NOMO-1 (cell line): ENCODE measurements at regions not wholly inside any gene's neighbourhood (a gene's known extent, or its start where the extent isn't known, plus 50 kb on each side); places are given as distances from the start of the nearest gene placed in this dataset.

Experiments used
- DNase-seq, 2 experiments: peaks; one replicate each; lab custom pipeline; 2025; ENCODE audit not compliant: unreplicated experiment in 2 of 2; lab: John Stamatoyannopoulos, UW

DNA sequence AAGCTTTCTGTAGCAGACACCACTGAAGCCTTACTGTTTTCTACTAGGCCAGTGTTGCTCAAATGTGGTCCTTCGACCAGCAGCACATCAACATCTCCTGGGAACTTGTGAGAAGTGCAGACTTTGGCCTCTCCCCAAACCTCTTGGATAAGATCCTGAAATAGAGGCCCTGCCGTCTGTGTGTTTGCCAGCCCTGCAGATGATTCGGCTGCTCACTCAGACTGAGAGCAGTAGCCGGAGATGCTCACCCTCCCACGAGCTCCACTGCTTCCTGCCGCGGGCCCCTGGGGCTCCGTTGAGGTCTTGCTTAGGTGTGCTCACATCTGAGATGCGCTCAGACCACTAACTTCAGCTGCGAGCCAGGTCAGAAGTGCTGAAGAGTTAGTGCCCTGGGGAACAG is 129.5 kb upstream of the SSTR4 start:
- no peak for DNase-seq

DNA sequence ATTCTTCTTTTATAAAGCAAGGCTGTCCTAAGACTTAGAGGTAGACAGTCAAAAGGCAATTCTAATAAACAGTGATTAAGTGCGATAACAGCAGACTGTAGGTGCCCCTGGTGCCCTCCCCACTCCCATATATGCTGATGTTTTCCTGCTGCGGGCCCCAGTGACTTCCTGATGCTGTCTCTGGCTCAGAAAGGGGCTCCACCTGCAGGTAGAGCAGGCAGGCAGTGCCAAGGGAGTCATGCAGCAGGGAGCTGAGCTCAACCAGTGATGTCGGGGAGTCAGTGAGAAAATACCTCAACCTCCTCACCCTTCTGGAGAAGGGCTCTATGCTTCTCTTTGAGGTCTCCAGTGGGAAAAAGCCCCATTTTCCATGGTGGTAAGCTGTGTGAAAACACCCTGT is 126.7 kb upstream of the SSTR4 start:
- no peak for DNase-seq

DNA sequence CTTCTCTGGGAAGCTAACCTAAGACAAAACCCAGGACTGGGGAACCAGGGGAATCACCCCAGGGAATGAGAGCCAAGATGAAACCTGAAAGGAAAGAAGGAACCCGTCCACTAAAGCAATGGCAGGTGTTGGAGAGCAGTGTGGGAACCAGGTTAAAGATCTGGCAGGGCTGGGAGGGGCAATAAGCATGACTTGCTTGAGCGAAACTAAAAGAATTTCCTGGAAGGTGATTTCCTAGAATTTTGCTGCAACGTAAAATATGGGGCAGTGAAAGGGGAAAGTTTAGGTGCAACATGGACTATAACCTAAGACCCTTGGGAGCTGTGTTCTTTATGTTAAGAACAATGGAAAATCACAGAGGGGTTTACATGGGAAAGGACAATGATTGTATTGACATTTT is 126.2 kb upstream of the SSTR4 start:
- DNase-seq = no peak

DNA sequence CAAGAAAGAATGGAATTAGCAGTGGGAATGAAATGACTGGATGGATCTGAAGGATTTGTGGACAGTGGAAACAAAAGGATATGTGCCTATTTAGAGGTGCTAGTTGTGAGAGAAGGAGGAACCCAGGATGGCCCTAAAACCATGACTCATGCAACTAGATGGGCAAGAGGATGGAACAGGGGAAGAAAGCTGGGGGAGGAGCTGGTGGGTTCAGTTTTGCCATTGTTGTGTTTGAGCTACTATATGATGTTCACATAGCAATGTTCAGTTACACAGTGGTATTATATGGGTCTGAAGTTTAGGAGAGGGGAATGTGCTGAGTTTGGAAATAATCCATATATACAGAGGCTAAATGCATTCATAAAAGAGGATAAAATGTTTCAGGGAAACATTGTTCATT is 125.7 kb upstream of the SSTR4 start:
- no peak for DNase-seq

DNA sequence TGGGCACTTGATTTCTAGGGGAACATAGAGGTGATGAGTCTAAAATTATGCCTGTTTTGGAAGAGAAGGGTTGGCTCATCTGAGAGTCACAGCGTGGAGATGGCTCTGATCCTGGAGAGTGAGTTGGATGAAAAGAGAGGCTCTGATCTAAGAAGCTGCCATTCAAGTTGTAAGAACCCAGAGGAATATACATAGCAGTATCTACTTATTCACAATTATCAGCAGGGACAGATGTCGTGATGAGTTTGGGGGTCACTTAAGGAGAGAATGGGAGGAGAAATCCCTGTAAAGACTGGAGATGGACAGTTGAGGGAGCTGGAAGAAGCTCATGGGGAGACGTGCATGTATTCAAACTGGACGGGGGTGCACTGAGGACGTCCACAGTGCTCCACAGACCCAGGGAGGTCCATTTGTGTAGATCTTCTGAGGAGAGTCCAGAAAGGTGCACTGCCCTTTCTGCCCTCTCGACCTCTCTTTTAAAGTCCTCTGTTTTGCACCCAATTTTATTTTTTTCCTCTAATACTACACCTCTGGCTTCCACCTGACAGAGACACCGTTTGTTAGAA is 124.7 kb upstream of the SSTR4 start:
- DNase-seq = no peak

DNA sequence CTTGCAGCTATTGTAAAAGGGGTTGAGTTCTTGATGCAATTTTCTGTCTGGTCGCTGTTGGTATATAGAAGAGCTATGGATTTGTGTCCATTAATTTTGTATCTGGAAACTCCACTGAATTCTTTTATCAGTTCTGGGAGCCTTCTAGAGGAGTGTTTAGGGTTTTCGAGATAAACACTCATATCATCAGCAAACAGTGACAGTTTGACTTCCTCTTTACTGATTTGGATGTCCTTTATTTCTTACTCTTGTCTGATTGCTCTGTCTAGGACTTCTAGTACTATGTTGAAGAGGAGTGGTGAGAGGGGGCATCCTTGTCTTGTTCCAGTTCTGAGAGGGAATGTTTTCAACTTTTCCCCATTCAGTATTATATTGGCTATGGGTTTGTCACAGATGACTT is 120.8 kb upstream of the SSTR4 start:
- DNase-seq = no peak

DNA sequence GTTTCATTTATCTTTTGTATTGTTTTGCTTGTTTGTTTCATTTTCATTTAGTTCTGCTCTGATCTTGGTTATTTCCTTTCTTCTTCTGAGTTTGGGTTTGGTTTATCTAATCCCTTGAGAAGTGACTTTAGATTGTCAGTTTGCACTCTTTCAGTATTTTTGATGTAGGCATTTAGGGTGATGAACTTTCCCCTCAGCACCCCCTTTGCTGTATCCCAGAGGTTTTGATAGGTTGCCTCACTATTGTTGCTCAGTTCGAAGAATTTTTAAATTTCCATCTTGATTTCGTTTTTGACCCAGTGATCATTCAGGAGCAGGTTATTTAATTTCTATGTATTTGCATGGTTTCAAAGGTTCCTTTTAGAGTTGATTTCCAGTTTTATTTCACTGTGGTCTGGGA is 119.6 kb upstream of the SSTR4 start:
- DNase-seq = no peak

DNA sequence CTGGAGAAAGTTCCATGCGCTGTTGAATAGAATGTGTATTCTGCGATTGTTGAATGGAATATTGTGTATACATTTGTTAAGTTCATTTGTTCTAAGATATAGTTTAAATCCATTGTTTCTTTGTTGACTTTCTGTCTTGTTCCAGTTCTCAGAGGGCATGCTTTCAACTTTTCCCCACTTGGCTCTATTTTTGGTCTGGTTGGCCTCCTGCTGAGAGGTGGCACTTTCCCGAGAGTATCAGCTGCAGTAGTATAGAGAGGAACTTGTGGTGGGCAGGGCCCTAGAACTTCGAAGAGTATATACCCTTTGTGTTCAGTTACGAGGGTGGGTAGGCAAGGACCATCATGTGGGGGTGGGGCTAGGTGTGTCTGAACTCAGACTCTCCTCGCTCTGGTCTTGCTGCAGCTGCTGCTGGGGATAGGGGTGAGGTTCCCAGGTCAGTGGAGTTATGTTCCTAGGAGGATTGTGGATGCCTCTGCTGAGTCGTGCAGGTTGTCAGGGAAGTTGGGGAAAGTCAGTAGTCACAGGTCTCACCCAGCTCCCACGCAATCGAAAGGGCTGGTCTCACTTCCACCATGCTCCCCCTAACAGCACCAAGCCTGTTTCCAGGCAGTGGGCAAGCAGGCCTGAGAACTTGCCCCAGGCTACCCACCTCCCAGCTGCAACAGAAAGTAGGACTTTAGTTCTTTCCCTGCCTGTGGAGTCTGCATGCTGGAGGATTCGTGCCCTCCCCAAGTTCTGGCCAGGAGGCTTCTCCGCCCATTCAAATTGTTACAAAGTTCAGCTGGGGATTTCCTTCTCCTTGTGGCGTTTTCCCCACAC is 118.9 kb upstream of the SSTR4 start:
- no peak for DNase-seq

DNA sequence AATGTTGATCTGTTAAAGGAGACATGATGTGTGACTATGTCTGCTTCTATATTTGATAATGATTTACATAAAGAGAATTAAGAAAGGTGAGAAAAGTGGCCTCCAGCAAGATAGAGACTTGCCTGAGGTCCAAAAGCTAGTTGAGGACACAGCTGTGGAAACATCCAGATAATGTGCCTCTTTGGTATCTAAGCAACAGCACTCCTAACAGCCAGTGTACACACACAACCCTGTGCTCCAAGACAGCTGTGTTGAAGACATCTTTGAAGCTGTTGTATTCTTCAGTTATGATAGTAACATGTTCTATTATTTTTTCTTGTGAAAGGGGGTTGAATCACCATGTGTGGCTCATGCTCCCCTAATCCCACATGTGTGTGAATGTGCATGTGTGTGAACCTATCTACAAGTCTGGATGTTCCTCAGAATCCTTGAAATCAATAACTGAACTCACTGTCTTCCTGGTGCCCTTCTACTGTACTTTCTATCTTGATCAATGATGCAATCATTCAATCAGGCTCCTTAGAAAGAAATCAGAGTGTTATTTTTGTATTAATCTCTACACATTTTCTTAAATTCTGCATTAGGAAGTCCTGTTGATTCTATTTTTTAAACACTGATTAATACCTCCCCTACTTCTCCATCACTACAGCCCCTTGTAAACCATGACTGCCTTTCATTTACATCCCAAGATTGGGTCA is 116.7 kb upstream of the SSTR4 start:
- no peak for DNase-seq

DNA sequence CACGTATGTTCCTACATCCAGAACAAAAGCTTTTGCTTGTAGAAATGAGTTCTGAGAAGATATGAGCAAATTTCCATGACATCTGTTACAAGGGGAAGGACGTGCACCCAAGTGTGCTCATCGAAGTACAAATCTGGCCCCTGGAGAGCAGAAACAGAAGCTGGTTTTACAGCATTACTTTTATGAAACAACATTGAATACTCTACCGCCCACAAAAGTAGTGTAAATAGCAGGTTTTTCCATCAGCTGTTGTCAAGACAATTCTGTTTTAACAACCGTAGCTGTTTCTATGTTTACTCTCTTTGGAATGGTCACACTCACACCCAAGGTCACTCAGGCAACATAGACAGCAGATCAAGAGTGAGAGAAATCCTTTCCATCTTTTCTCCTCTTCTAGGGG is 114.2 kb upstream of the SSTR4 start:
- no peak for DNase-seq

DNA sequence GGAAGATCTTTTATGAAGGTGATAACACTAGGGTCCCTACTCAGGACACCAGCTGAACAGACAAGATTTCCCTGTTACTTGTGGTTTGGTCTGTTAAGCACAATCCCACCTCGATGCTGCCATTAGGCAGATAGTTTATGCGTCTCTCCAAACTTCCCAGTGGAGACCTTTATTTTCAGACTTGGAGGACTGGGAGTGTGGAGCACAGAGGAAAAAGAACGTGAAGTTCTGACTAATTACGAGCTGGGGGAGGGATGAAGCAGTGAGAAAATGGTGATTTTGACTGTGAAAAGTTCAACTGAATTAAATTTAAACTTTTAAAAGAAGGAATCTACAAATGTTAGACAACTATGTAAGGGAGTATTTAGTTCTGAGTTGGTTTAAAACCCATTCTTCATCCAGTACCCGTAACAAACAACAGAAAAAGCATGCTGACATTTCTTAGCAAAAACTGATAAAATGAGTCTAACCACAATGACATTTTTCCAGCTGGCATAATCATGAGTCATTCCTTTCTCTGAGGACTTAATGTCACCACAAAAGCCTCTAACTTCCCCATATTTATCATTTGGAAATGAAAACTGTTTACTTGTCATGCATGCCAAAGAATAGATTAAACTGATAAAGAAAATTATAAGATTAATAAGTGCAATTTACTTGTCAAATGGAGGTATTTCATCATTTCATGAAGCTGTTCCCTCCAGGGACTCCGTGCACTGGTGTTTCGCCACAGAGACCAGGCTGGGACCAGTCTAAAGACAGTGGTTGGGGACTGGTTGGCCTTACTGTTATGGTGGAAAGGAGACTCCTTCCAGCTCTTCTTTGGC is 113.3 kb upstream of the SSTR4 start:
- peak; percentile 52 to 87 for DNase-seq

DNA sequence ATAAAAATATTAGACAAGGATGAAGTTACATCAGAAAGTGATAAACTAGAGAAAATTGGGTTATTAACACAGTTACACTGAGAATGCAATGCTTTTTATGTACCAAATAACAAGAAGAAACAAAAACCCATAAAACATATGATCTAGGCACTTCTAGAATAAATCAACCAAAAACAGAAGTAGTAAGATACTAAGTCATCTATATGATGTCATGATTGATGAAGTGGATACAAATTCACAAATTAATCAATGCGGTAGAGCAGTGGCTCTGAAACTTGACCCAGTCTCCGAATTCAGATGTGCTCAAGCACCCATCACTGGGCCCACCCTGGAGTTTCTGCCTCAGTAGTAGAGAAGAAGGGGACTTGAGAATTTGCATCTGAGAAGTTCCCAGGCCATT is 112.1 kb upstream of the SSTR4 start:
- DNase-seq = no peak

DNA sequence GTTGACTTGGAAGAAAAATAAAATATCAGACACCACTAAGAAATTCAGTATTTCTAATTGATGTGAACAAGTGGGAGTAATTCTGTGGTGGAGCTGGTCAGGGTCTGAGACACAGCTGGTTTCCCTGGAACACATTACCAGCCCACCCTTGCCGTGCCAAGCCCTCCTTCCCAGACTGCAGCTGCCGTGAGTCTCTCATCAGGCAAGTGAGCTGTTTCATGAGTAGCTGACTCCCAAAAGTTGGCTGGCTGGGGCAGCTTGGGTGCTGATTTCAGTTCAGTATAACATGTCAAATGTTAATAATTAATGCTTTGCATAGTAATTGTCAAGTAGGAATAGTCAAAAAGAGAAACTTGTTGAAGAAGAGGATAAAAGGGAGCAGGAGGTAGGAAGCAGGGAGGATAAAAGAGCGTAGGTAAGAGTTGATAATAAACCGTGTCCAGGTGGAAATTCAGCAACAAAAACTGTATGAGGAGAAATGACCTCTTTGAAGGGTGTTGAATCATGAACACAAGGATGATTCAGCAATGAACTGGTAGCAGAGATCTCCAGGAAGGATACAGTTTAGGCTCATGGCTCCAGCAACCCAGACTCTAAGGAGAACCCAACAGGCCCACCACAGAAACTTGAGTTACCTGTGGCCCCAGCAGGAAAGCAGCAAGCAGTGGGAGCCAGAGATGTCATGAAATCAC is 110.9 kb upstream of the SSTR4 start:
- DNase-seq = no peak

DNA sequence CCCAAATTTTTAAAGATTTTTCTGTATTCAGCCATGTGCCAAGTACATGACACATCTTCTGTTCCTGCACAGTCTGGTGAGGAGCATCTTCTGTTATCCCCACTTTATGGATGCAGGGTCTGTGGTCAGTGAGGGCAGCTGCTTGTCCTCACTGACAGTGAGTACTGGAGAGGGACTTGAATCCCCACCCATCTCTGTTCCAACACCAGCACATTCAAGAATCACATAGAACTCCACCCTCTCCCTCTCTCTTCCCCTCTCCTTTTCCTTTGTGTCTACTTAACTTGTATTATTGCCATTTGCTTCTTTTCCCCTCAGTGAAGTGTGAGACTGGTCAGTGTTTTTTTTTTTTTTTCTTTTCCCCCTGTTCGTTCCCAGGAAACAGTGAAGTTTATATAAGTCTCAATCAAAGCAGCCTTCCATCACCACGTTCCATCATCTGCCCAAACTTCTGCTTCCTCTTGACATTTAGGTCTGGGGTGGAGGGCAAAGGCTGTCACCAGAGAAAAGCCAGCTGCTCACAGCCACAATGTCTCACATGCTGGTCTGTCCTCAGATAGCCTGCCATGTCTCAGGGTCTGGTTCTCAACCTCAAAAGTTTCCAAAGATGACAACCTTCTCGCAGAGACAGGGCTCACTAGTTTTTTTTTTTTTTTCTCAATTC is 110.0 kb upstream of the SSTR4 start:
- no peak for DNase-seq

DNA sequence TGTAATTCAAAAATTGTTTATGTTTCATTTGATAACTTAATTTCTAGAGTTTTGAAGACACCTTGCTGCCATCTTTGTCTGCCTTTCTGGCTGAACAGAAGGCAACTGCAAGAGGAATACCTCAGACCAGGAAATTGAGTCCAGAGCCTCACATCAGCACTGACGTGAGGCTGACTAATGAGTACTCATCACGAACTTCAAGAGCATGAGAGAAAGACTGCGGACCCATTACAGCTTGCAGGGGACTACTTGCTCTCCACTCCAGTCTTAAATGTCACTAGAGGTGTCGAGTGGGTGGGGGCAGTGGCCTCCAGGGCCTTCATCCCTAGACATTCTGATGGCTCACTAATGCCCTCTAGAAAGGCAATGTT is 109.5 kb upstream of the SSTR4 start:
- no peak for DNase-seq

DNA sequence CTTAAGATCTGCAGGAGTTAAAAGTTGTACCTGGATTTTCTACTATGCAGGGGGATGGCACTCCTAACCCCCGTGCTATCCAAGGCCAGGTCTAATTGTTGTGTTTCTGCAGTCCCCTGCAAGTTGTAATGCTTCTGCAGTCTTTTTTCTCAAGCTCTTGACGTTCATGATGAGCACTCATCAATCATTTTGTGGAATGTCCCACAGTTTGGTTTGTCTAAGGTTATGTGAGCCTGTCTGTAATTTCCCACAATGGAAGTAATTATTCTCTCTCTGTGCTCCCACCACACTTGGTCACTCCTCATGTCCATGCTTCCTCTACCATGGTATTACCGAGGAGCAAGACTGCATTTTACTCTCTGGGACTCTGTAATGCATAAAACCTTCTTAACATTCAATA is 107.6 kb upstream of the SSTR4 start:
- no peak for DNase-seq

DNA sequence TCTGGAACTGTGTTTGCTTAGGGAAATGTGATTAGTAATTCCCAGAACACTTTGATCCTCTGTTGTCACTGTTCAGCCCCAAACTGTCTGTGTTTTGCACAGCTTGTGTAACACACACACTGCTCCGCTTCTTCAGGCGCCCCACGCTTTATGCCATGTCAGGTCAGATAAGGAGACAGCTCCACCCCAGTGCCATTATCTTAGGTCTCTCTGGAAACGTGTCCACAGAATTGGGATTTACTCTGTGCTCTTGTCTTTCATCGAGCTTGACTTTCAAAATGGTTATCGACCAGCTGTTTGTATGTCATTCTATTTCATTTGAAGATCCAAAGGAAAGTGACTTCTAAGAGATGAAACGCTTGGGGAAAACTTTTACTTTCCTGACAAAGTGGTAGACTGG is 106.4 kb upstream of the SSTR4 start:
- DNase-seq = no peak

DNA sequence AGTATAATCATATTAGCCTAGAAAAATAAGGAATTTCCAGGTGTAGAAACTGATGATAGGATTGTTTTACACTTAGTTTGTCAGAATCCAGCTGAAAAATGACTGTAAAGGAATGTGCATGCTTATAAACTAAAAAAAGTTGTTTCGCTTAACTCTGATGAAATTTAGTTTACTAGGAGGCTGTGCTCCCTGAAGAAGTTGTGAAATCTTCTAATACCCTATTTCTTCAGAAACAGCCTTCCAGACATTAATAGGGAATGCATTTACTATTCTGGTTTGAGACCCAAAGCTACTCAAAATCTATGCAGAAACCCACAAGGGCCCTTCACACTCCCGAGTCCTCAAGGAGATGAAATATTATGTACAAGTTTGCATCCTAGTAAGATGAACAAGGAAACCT is 105.5 kb upstream of the SSTR4 start:
- no peak for DNase-seq

DNA sequence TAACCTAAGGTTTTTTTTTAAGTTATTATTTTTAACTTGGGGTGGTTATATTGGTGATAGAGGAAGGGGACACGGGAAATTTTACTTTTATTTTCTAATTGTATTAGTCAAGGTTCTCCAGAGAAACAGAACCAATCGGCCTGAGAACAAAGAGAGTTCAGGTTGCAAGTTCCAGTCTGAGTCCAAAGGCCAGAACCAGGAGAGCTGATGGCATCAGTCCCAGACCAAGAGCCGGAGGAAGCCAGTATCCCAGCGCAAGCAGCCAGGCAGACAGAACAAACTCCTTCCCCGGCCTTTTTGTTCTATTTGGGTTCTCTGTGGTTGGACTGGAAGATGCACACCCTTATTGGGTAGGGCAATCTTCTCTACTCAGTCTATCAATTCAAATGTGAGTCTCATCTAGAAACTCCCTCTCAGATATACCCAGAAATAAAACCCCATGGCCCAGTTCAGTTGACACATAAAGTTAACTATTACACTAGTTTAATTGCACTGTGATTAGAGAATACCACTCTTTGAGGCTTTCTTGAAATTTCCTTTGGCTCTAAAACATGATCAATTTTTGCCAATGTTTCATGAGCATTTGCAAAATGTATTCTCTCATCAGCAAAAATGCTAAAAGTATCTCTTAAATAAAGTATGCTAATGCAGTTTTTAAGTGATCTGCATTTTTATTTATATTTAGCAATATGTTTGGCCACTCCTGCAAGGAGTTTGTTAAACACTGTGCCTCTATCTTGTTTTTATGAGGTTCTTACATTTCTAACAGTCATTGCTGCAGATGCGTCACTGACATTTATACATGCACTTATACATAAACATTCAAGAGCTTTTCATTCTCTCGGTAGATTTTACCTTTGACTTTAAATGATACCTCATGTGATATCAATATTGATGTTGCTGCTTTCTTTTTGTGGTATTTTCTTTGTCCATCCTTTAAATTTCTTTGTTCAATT is 103.2 kb upstream of the SSTR4 start:
- no peak for DNase-seq
